Keratinocyte (primary cell): ENCODE measurements at regions not wholly inside any gene's neighbourhood (a gene's known extent, or its start where the extent isn't known, plus 50 kb on each side); places are given as distances from the start of the nearest gene placed in this dataset.
A peak's percentile ranks its signal among the peaks of the same experiment; 100 is the strongest.

Source experiments
- DNase-seq: peaks from one replicate; pipeline ENCODE4 v3.0.0-alpha.2; 2011; ENCODE audit warnings: low read depth, missing footprints, low spot score
- FAIRE-seq: peaks from 2 replicates; lab custom pipeline; 2011; peaks lifted over from hg19 to GRCh38; lab: Jason Lieb, UNC
- H2AFZ ChIP-seq: 2 replicates; pipeline ENCODE4 v1.6.0; 2012; ENCODE audit warnings: low read length, control low read depth, inconsistent platforms; ENCODE audit not compliant: control insufficient read depth
- H3K27ac ChIP-seq: 2 replicates; pipeline ENCODE4 v1.5.1; 2011; ENCODE audit warnings: low read length; ENCODE audit not compliant: control insufficient read depth, insufficient read depth
- H3K27me3 ChIP-seq: 3 replicates; pipeline ENCODE4 v1.6.0; 2011; ENCODE audit warnings: low read length; ENCODE audit not compliant: control insufficient read depth, insufficient read depth; ENCODE audit errors: extremely low read depth
- H3K36me3 ChIP-seq, 2 experiments: 2 replicates in 1 of 2; 3 replicates in 1 of 2; pipeline ENCODE4 v1.5.1; 2011; ENCODE audit warnings: low read length in 2 of 2, mild to moderate bottlenecking in 1 of 2; ENCODE audit not compliant: control insufficient read depth in 2 of 2, insufficient read depth in 2 of 2; ENCODE audit errors: extremely low read depth in 1 of 2
- H3K4me1 ChIP-seq: 3 replicates; pipeline ENCODE4 v1.5.1; 2011; ENCODE audit warnings: low read length; ENCODE audit not compliant: control insufficient read depth, insufficient read depth; ENCODE audit errors: extremely low read depth
- H3K4me2 ChIP-seq: 3 replicates; pipeline ENCODE4 v1.6.0; 2011; ENCODE audit warnings: low read depth, low read length; ENCODE audit not compliant: control insufficient read depth, insufficient read depth; ENCODE audit errors: extremely low read depth
- H3K4me3 ChIP-seq, 3 experiments: fragments of 200-600 bp in 1 of 3; sonication (generic) in 1 of 3; 2 replicates in 2 of 3; 3 replicates in 1 of 3; pipeline ENCODE4 v1.5.1; 2011 to 2016; ENCODE audit warnings: low read length in 3 of 3, mild to moderate bottlenecking in 3 of 3, control low read depth in 2 of 3, inconsistent platforms in 1 of 3, low read depth in 1 of 3, mixed read lengths in 1 of 3, mixed run types in 1 of 3, moderate library complexity in 1 of 3; ENCODE audit not compliant: control insufficient read depth in 2 of 3, insufficient read depth in 2 of 3; ENCODE audit errors: extremely low read depth in 1 of 3
- H3K79me2 ChIP-seq: 2 replicates; pipeline ENCODE4 v1.6.0; 2012; ENCODE audit warnings: low read length; ENCODE audit not compliant: control insufficient read depth, insufficient read depth
- H3K9ac ChIP-seq: 3 replicates; pipeline ENCODE4 v1.6.0; 2011; ENCODE audit warnings: low read length; ENCODE audit not compliant: control insufficient read depth, insufficient read depth; ENCODE audit errors: extremely low read depth
- H3K9me1 ChIP-seq: 3 replicates; pipeline ENCODE4 v1.6.0; 2011; ENCODE audit warnings: low read length; ENCODE audit not compliant: control insufficient read depth, insufficient read depth; ENCODE audit errors: extremely low read depth
- H3K9me3 ChIP-seq: 2 replicates; pipeline ENCODE4 v1.5.1; 2012; ENCODE audit warnings: low read depth, low read length; ENCODE audit not compliant: control insufficient read depth
- H4K20me1 ChIP-seq: 3 replicates; pipeline ENCODE4 v1.6.0; 2011; ENCODE audit warnings: low read length; ENCODE audit not compliant: control insufficient read depth, insufficient read depth; ENCODE audit errors: extremely low read depth
- EZH2 ChIP-seq: IDR thresholded peaks from one replicate; pipeline ENCODE4 v1.6.1; 2012; ENCODE audit warnings: inconsistent platforms, mild to moderate bottlenecking, low read length, moderate library complexity
- dilution Hi-C: fragments of 300-500 bp; cut with MboI; formaldehyde crosslinking; loops from one replicate; pipeline ENCODE4 v1.7.0; 2020; ENCODE audit warnings: low sequenced_read_pairs; ENCODE audit not compliant: extremely low pct_ligation_motif_present
- TF ChIP-seq, protein P1 (sequence below), 3 experiments: IDR thresholded peaks in 1 of 3; conservative IDR thresholded peaks in 1 of 3; optimal IDR thresholded peaks in 1 of 3; 2 replicates in 2 of 3; 3 replicates in 1 of 3; pipeline versions ENCODE3 to v1.5.1; 2011; ENCODE audit warnings: low read length in 3 of 3, mild to moderate bottlenecking in 3 of 3, moderate library complexity in 2 of 3, control low read depth in 1 of 3, inconsistent platforms in 1 of 3; ENCODE audit not compliant: insufficient read depth in 2 of 3; ENCODE audit errors: extremely low read depth in 1 of 3

DNA sequence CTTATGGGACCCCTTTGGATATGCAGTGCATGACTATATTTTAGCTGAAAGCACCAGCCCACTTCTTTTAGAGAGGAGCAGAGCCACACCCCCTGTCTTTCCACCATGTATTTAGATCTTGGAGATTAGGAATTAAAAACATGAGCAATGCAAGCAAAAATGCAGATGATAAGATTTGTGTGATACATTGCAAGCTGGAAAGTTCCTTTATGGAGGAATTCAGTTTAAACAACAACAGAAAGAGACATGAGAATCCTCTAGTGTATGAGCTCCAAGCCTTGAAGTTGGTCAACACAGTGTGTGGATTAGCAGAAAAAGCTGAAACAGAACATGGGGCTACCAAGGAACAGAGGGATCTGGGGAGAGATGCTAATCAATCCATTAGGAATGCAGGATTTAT lies 529.8 kb upstream of the NBEA start:
- no peak for DNase-seq
- dilution Hi-C loops, result no loop called here
- H4K20me1 ChIP-seq, result no peaks in the 10 kb centered on the region
- H3K9me3 ChIP-seq, result no peaks in the 10 kb centered on the region
- no peak overlapping the region for H3K4me3 ChIP-seq
- no peak overlapping the region for H3K27ac ChIP-seq
- no peak overlapping the region for H3K4me2 ChIP-seq
- no peak overlapping the region for H2AFZ ChIP-seq
- peaks cover 11% of the 10 kb centered on the region for H3K4me1 ChIP-seq
- no peaks in the 10 kb centered on the region for H3K9me1 ChIP-seq
- H3K9ac ChIP-seq, result no peak overlapping the region
- H3K36me3 ChIP-seq, result no peaks in the 10 kb centered on the region
- H3K79me2 ChIP-seq, result no peaks in the 10 kb centered on the region
- no peaks in the 10 kb centered on the region for H3K27me3 ChIP-seq
- no peak for FAIRE-seq
- TF ChIP-seq, protein P1, sequence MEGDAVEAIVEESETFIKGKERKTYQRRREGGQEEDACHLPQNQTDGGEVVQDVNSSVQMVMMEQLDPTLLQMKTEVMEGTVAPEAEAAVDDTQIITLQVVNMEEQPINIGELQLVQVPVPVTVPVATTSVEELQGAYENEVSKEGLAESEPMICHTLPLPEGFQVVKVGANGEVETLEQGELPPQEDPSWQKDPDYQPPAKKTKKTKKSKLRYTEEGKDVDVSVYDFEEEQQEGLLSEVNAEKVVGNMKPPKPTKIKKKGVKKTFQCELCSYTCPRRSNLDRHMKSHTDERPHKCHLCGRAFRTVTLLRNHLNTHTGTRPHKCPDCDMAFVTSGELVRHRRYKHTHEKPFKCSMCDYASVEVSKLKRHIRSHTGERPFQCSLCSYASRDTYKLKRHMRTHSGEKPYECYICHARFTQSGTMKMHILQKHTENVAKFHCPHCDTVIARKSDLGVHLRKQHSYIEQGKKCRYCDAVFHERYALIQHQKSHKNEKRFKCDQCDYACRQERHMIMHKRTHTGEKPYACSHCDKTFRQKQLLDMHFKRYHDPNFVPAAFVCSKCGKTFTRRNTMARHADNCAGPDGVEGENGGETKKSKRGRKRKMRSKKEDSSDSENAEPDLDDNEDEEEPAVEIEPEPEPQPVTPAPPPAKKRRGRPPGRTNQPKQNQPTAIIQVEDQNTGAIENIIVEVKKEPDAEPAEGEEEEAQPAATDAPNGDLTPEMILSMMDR (optimal IDR thresholded peaks at IDR 0.05 in 1 of 3, IDR thresholded peaks at IDR 0.05 in 1 of 3, conservative IDR thresholded peaks at IDR 0.05 in 1 of 3; ENCODE audit: extremely low read depth in 1 of 3, insufficient read depth in 2 of 3, low read length in 3 of 3), result no peak
- no peak for TF ChIP-seq EZH2

DNA sequence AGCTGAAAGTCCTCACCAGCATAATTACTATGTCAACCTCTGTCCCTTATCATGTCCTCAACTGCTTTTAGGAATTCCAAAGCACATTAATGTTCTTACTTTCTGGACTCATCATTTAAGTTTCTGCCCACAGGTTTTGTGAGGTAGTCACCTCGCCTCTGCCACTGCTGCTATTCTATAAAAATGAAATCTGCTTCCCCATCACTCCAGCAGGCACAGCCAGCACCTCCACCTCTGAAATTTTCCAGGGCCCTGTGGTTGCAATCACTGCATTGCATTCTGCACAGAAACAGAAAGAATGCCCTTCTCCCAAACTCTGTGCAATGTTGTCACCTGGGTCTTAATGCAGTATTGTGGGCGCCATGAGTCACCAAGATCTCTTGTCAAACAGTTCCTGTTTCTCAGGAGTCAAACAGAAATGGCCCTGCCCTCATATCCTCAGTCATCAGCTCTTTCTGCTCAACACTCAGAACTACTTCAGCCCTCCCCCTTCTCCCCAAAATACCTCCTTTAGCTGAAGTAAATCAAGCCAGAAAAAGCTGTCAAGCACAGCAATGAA lies 529.2 kb upstream of the NBEA start:
- Histone ChIP-seq H3K27ac (no peak overlapping the region), H3K79me2 (no peaks in the 10 kb centered on the region), H3K27me3 (no peaks in the 10 kb centered on the region), H3K36me3 (no peaks in the 10 kb centered on the region), H2AFZ (peak overlapping the region; percentile 21), H3K4me3 (no peak overlapping the region), H3K9ac (no peak overlapping the region), H3K4me1 (peaks cover 11% of the 10 kb centered on the region), H3K9me1 (no peaks in the 10 kb centered on the region), H4K20me1 (no peaks in the 10 kb centered on the region), H3K4me2 (no peak overlapping the region), H3K9me3 (no peaks in the 10 kb centered on the region)
- TF ChIP-seq, protein P1 (optimal IDR thresholded peaks at IDR 0.05 in 1 of 3, IDR thresholded peaks at IDR 0.05 in 1 of 3, conservative IDR thresholded peaks at IDR 0.05 in 1 of 3; ENCODE audit: extremely low read depth in 1 of 3, insufficient read depth in 2 of 3, low read length in 3 of 3), result no peak
- no peak for TF ChIP-seq EZH2
- FAIRE-seq, result no peak
- no peak for DNase-seq
- dilution Hi-C loops, result no loop called here
